Peyer's patch (tissue), 4 donors: ENCODE measurements at regions not wholly inside any gene's neighbourhood (a gene's known extent, or its start where the extent isn't known, plus 50 kb on each side); places are given as distances from the start of the nearest gene placed in this dataset.
"Not testable (repeated sequence)": the region's sequence is repeated elsewhere in the genome, so short reads cannot be mapped to it uniquely, and the experiment has no call there.

Experiments
- DNase-seq, 3 donors: peaks; one replicate each; pipeline ENCODE4 v3.0.0-alpha.2; 2017 to 2019
- H3K27ac ChIP-seq, 4 donors: fragments of 200-600 bp; sonication (generic); one replicate each; pipeline ENCODE4 v1.5.1; 2016 to 2019
- H3K27me3 ChIP-seq, 2 donors: fragments of 200-600 bp; sonication (generic); one replicate each; pipeline ENCODE4 v1.5.1; 2019
- H3K36me3 ChIP-seq, 3 donors: fragments of 200-600 bp; sonication (generic); one replicate each; pipeline ENCODE4 v1.5.1; 2016 to 2019
- H3K4me1 ChIP-seq, 4 donors: fragments of 200-600 bp; sonication (generic); one replicate each; pipeline ENCODE4 v1.5.1; 2016 to 2019
- H3K4me3 ChIP-seq, 4 donors: fragments of 200-600 bp; sonication (generic); 1 replicate in 3 of 4; 2 replicates in 1 of 4; pipeline ENCODE4 v1.5.1; 2016 to 2019; ENCODE audit warnings: mild to moderate bottlenecking in 1 of 4
- H3K9me3 ChIP-seq, 4 donors: fragments of 200-600 bp; sonication (generic); one replicate each; pipeline ENCODE4 v1.5.1; 2016 to 2019; ENCODE audit warnings: mild to moderate bottlenecking in 1 of 4
- CTCF ChIP-seq, 6 experiments: fragments of 450-650 bp in 4 of 6; fragments of 200-600 bp in 2 of 6; sonication (generic) in 1 of 6; IDR thresholded peaks; one replicate each; pipeline ENCODE4 v1.5.1; 2017 to 2019; ENCODE audit warnings: antibody characterized with exemption in 6 of 6, mild to moderate bottlenecking in 3 of 6, moderate library complexity in 1 of 6
- POLR2A ChIP-seq, 2 donors: fragments of 450-650 bp; IDR thresholded peaks; one replicate each; pipeline ENCODE4 v1.5.1; 2017; ENCODE audit warnings: antibody characterized with exemption in 2 of 2, mild to moderate bottlenecking in 2 of 2, moderate library complexity in 2 of 2

GRCh38 chr6:73985891-73986290 lies 289.9 kb downstream of the CD109 start:
- no peak for DNase-seq
- H3K4me1 ChIP-seq = no peaks in the 10 kb centered on the region
- no peak overlapping the region for H3K27ac ChIP-seq
- H3K9me3 ChIP-seq = no peaks in the 10 kb centered on the region
- TF ChIP-seq POLR2A (IDR thresholded peaks at IDR 0.05) (no peak), CTCF (IDR thresholded peaks at IDR 0.05) (no peak)
- no peak overlapping the region for H3K4me3 ChIP-seq
- no peaks in the 10 kb centered on the region for H3K36me3 ChIP-seq
- H3K27me3 ChIP-seq = no peaks in the 10 kb centered on the region

- no peak overlapping the region for H3K4me3 ChIP-seq
- H3K4me1 ChIP-seq = no peaks in the 10 kb centered on the region
- no peaks in the 10 kb centered on the region for H3K27me3 ChIP-seq
- H3K36me3 ChIP-seq = no peaks in the 10 kb centered on the region
- no peak for DNase-seq
- no peaks in the 10 kb centered on the region for H3K9me3 ChIP-seq
- TF ChIP-seq POLR2A (IDR thresholded peaks at IDR 0.05) (no peak), CTCF (IDR thresholded peaks at IDR 0.05) (no peak)
- no peak overlapping the region for H3K27ac ChIP-seq
Observed at GRCh38 chr6:73984571-73985210, 288.7 kb downstream of the CD109 start.

- no peak overlapping the region for H3K27ac ChIP-seq
- DNase-seq = no peak
- no peak overlapping the region for H3K4me3 ChIP-seq
Observed at GRCh38 chr6:73983367-73983766, 287.4 kb downstream of the CD109 start.

GRCh38 chr6:73980096-73980495 lies 284.1 kb downstream of the CD109 start:
- no peaks in the 10 kb centered on the region for H3K36me3 ChIP-seq
- peaks cover 0 to 7% (median 0%) of the 10 kb centered on the region in 4 donors for H3K9me3 ChIP-seq
- H3K27me3 ChIP-seq = no peaks in the 10 kb centered on the region
- no peak for DNase-seq
- H3K4me1 ChIP-seq = no peaks in the 10 kb centered on the region
- H3K27ac ChIP-seq = no peak overlapping the region
- no peak overlapping the region for H3K4me3 ChIP-seq
- TF ChIP-seq POLR2A (IDR thresholded peaks at IDR 0.05) (no peak), CTCF (IDR thresholded peaks at IDR 0.05) (no peak)

More at GRCh38 chr6:73983367-73983766, 287.4 kb downstream of the CD109 start:
- Histone ChIP-seq H3K9me3 (no peaks in the 10 kb centered on the region), H3K4me1 (no peaks in the 10 kb centered on the region), H3K36me3 (no peaks in the 10 kb centered on the region), H3K27me3 (no peaks in the 10 kb centered on the region)
- no peak for TF ChIP-seq CTCF (IDR thresholded peaks at IDR 0.05)
- TF ChIP-seq POLR2A (IDR thresholded peaks at IDR 0.05) = no peak

GRCh38 chr6:73978330-73978729 lies 282.3 kb downstream of the CD109 start:
- no peak overlapping the region for H3K4me3 ChIP-seq
- no peaks in the 10 kb centered on the region for H3K27me3 ChIP-seq
- TF ChIP-seq POLR2A (IDR thresholded peaks at IDR 0.05) (no peak), CTCF (IDR thresholded peaks at IDR 0.05) (no peak)
- H3K27ac ChIP-seq = no peak overlapping the region
- H3K36me3 ChIP-seq = no peaks in the 10 kb centered on the region
- DNase-seq = no peak
- H3K9me3 ChIP-seq = peaks cover 0 to 7% (median 0%) of the 10 kb centered on the region in 4 donors
- H3K4me1 ChIP-seq = no peaks in the 10 kb centered on the region

- H3K4me1 ChIP-seq, H3K9me3 ChIP-seq, H3K36me3 ChIP-seq, H3K4me3 ChIP-seq, DNase-seq, H3K27ac ChIP-seq, H3K27me3 ChIP-seq: not testable (repeated sequence)
Observed at GRCh38 chr6:73972518-73972917, 276.5 kb downstream of the CD109 start.
